ENCODE measurements at regions not wholly inside any gene's neighbourhood (a gene's known extent, or its start where the extent isn't known, plus 50 kb on each side); places are given as distances from the start of the nearest gene placed in this dataset.

DNA sequence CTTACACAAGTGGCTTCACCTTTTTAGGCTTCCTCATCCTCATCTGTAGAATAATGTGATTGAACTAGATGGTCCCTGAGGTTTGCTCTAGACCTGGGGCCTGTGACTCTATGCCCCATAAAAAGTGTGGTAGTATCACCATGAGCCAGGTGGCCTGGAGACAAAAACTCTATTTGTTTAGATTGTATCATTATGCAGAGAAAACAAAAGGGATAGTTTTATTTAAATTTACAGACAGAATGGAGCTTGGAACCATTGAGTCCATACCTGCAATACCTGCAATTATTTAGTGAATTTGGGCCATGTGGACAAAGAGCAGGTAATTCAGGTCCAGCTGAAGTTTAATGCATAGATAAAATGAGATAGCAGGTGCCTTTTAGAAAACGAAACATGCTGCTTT, 139.5 kb upstream of the RPL34 start:
- TF ChIP-seq POLR2A (IDR thresholded peaks at IDR 0.05; ENCODE audit: low read depth, low read length) (no peak), POLR2AphosphoS5 (IDR thresholded peaks at IDR 0.05; ENCODE audit: insufficient read depth, low read depth, low read length) (no peak)
- H3K27ac ChIP-seq (ENCODE audit: insufficient read depth, low read depth, low read length): no peak overlapping the region
- H3K4me2 ChIP-seq (ENCODE audit: insufficient read depth, low read length): no peak overlapping the region
- no peaks in the 10 kb centered on the region for H3K9me1 ChIP-seq (replicated peaks; ENCODE audit: control insufficient read depth, extremely low read depth, insufficient read depth, low read length)
- H3K36me3 ChIP-seq (ENCODE audit: control insufficient read depth in 2 of 2, extremely low read depth in 1 of 2, insufficient read depth in 2 of 2, low read length in 2 of 2): no peaks in the 10 kb centered on the region
- no peak overlapping the region for H2AFZ ChIP-seq (ENCODE audit: low read depth, low read length)
- H4K20me1 ChIP-seq (replicated peaks; ENCODE audit: control insufficient read depth, extremely low read depth, insufficient read depth, low read length): no peaks in the 10 kb centered on the region
- H3K79me2 ChIP-seq (ENCODE audit: control insufficient read depth, insufficient read depth, low read length): no peaks in the 10 kb centered on the region
- no peaks in the 10 kb centered on the region for H3K9me3 ChIP-seq (replicated peaks; ENCODE audit: control insufficient read depth, insufficient read depth, low read length)
- H3K4me1 ChIP-seq (ENCODE audit: control insufficient read depth, extremely low read depth, insufficient read depth, low read length): no peaks in the 10 kb centered on the region
- dilution Hi-C loops (cut with MboI; ENCODE audit: extremely low pct_ligation_motif_present, low sequenced_read_pairs): no loop called here
- no peak overlapping the region for H3K4me3 ChIP-seq (replicated peaks in 1 of 3; ENCODE audit: insufficient read depth in 1 of 3, low read depth in 1 of 3, low read length in 3 of 3)
- no peak for DNase-seq (ENCODE audit: low read depth, low spot score)
- BruUV-seq (replicated peaks): no TSS peak
- ChIA-PET CTCF (interaction anchor here (1.2 to 1.3 kb wide), 2 partner anchors 8 to 462 kb away, joined by 3 read pairs; no protein-coding TSS in a partner anchor), POLR2A (no interaction called here)
- H3K27me3 ChIP-seq (ENCODE audit: control insufficient read depth in 2 of 2, insufficient read depth in 2 of 2, low read length in 2 of 2): no peaks in the 10 kb centered on the region
- intact Hi-C loops (cut with micrococcal nuclease): no loop called here
- H3K9ac ChIP-seq (replicated peaks; ENCODE audit: extremely low read depth, insufficient read depth, low read length): no peak overlapping the region
- FAIRE-seq: no peak

DNA sequence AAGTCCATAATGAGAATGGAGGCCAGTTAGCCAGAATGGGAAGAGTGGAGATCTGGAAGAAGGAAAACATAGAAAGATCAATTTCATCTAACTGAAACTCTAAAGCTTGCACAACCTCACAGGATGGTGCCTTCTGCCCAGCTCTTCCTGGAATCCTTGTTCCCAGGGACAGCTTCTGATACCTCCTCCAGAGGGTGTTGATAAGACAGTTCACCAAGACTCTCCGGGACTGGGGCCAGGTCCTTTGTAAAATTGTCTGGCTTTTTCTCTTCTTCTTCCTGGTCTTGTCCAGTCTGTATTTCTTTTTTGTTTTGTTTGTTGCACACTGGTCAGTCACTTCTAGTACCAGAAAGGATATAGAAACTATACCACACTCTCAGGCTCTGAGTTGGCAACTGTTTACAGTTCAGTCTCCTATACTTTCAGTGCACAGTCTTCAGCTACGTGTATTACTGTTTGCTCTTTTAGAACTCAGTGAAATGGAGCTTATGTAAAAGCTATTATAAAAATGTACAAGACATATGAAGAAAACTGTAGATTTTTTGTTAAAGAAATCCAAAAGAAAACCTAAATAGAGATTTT, 142.8 kb upstream of the RPL34 start:
- Histone ChIP-seq H3K9ac (replicated peaks; ENCODE audit: extremely low read depth, insufficient read depth, low read length) (no peak overlapping the region), H3K27ac (ENCODE audit: insufficient read depth, low read depth, low read length) (no peak overlapping the region), H3K36me3 (ENCODE audit: control insufficient read depth in 2 of 2, extremely low read depth in 1 of 2, insufficient read depth in 2 of 2, low read length in 2 of 2) (no peaks in the 10 kb centered on the region), H3K27me3 (ENCODE audit: control insufficient read depth in 2 of 2, insufficient read depth in 2 of 2, low read length in 2 of 2) (no peaks in the 10 kb centered on the region), H3K9me1 (replicated peaks; ENCODE audit: control insufficient read depth, extremely low read depth, insufficient read depth, low read length) (no peaks in the 10 kb centered on the region), H3K4me2 (ENCODE audit: insufficient read depth, low read length) (no peak overlapping the region), H2AFZ (ENCODE audit: low read depth, low read length) (no peak overlapping the region), H4K20me1 (replicated peaks; ENCODE audit: control insufficient read depth, extremely low read depth, insufficient read depth, low read length) (no peaks in the 10 kb centered on the region), H3K4me1 (ENCODE audit: control insufficient read depth, extremely low read depth, insufficient read depth, low read length) (no peaks in the 10 kb centered on the region), H3K9me3 (replicated peaks; ENCODE audit: control insufficient read depth, insufficient read depth, low read length) (no peaks in the 10 kb centered on the region), H3K4me3 (replicated peaks in 1 of 3; ENCODE audit: insufficient read depth in 1 of 3, low read depth in 1 of 3, low read length in 3 of 3) (no peak overlapping the region), H3K79me2 (ENCODE audit: control insufficient read depth, insufficient read depth, low read length) (no peaks in the 10 kb centered on the region)
- POLR2A ChIA-PET: no interaction called here
- TF ChIP-seq GATA2 (IDR thresholded peaks at IDR 0.05; ENCODE audit: insufficient read depth, insufficient read length, low read depth, low read length) (no peak), POLR2A (IDR thresholded peaks at IDR 0.05; ENCODE audit: low read depth, low read length) (no peak), FOS (IDR thresholded peaks at IDR 0.05; ENCODE audit: borderline replicate concordance, insufficient read depth, low read length) (no peak)
- TF ChIP-seq, protein P1, sequence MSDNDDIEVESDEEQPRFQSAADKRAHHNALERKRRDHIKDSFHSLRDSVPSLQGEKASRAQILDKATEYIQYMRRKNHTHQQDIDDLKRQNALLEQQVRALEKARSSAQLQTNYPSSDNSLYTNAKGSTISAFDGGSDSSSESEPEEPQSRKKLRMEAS (IDR thresholded peaks at IDR 0.05; ENCODE audit: insufficient read depth, insufficient read length): no peak
- TF ChIP-seq, protein P2, sequence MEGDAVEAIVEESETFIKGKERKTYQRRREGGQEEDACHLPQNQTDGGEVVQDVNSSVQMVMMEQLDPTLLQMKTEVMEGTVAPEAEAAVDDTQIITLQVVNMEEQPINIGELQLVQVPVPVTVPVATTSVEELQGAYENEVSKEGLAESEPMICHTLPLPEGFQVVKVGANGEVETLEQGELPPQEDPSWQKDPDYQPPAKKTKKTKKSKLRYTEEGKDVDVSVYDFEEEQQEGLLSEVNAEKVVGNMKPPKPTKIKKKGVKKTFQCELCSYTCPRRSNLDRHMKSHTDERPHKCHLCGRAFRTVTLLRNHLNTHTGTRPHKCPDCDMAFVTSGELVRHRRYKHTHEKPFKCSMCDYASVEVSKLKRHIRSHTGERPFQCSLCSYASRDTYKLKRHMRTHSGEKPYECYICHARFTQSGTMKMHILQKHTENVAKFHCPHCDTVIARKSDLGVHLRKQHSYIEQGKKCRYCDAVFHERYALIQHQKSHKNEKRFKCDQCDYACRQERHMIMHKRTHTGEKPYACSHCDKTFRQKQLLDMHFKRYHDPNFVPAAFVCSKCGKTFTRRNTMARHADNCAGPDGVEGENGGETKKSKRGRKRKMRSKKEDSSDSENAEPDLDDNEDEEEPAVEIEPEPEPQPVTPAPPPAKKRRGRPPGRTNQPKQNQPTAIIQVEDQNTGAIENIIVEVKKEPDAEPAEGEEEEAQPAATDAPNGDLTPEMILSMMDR (IDR thresholded peaks at IDR 0.05; ENCODE audit: extremely low read depth in 1 of 2, insufficient read depth in 1 of 2, low read depth in 1 of 2, low read length in 2 of 2): no peak
- CTCF ChIA-PET: interaction anchor here (0.9 kb wide), 1 partner anchor 447 kb away, joined by 3 read pairs; no protein-coding TSS in a partner anchor
- intact Hi-C loops (cut with micrococcal nuclease) (no loop called here), dilution Hi-C loops (cut with MboI; ENCODE audit: extremely low pct_ligation_motif_present, low sequenced_read_pairs) (no loop called here)
- BruUV-seq (replicated peaks): no TSS peak
- no peak for DNase-seq (ENCODE audit: low read depth, low spot score)
- FAIRE-seq: no peak

Data from endothelial cell of umbilical vein (primary cell).